ENCODE measurements at regions not wholly inside any gene's neighbourhood (a gene's known extent, or its start where the extent isn't known, plus 50 kb on each side); places are given as distances from the start of the nearest gene placed in this dataset.

- DNase-seq (ENCODE audit: low spot score) = peak; percentile 48
- intact Hi-C loops (cut with DNase I) = no loop called here
Measured at GRCh38 chr10:131651674-131652437, 249.0 kb upstream of the PPP2R2D start.

- DNase-seq (ENCODE audit: low spot score) = peak; percentile 60
- intact Hi-C loops (cut with DNase I) = no loop called here
Measured at GRCh38 chr10:131652438-131653139, 248.2 kb upstream of the PPP2R2D start.

GRCh38 chr10:131653140-131653539, 247.7 kb upstream of the PPP2R2D start:
- intact Hi-C loops (cut with DNase I) = no loop called here
- DNase-seq (ENCODE audit: low spot score) = peak; percentile 65

- DNase-seq (ENCODE audit: low spot score) = peak; percentile 61
- intact Hi-C loops (cut with DNase I) = no loop called here
Measured at GRCh38 chr10:131653554-131654470, 247.0 kb upstream of the PPP2R2D start.

GRCh38 chr10:131654471-131655087, 246.2 kb upstream of the PPP2R2D start:
- intact Hi-C loops (cut with DNase I) = no loop called here
- peak; percentile 73 for DNase-seq (ENCODE audit: low spot score)

- intact Hi-C loops (cut with DNase I) = no loop called here
- peak; percentile 60 for DNase-seq (ENCODE audit: low spot score)
Measured at GRCh38 chr10:131655101-131655849, 245.5 kb upstream of the PPP2R2D start.

- peak; percentile 63 for DNase-seq (ENCODE audit: low spot score)
- intact Hi-C loops (cut with DNase I) = no loop called here
Measured at GRCh38 chr10:131656009-131656408, 244.8 kb upstream of the PPP2R2D start.

- DNase-seq (ENCODE audit: low spot score) = peak; percentile 62
- intact Hi-C loops (cut with DNase I) = no loop called here
Measured at GRCh38 chr10:131656431-131656841, 244.4 kb upstream of the PPP2R2D start.

GRCh38 chr10:131657318-131657984, 243.4 kb upstream of the PPP2R2D start:
- DNase-seq (ENCODE audit: low spot score) = peak; percentile 74
- intact Hi-C loops (cut with DNase I) = no loop called here

- DNase-seq (ENCODE audit: low spot score) = peak; percentile 59
- intact Hi-C loops (cut with DNase I) = no loop called here
Measured at GRCh38 chr10:131657985-131658330, 242.8 kb upstream of the PPP2R2D start.

GRCh38 chr10:131658476-131659110, 242.2 kb upstream of the PPP2R2D start:
- no peak for DNase-seq (ENCODE audit: low spot score)
- intact Hi-C loops (cut with DNase I) = no loop called here

- intact Hi-C loops (cut with DNase I) = loop anchor here in 1 of 2 donors (2.0 kb wide), 1 partner anchor 26 kb away; no protein-coding TSS in a partner anchor
- no peak for DNase-seq (ENCODE audit: low spot score)
Measured at GRCh38 chr10:131660427-131660826, 240.4 kb upstream of the PPP2R2D start.

- intact Hi-C loops (cut with DNase I) = no loop called here
- DNase-seq (ENCODE audit: low spot score) = peak; percentile 46
Measured at GRCh38 chr10:131662851-131663250, 238.0 kb upstream of the PPP2R2D start.

- peak; percentile 64 for DNase-seq (ENCODE audit: low spot score)
Measured at GRCh38 chr10:131663351-131663750, 237.5 kb upstream of the PPP2R2D start.

GRCh38 chr10:131666091-131666490, 234.7 kb upstream of the PPP2R2D start:
- intact Hi-C loops (cut with DNase I) = no loop called here
- no peak for DNase-seq (ENCODE audit: low spot score)

More at GRCh38 chr10:131663351-131663750, 237.5 kb upstream of the PPP2R2D start:
- intact Hi-C loops (cut with DNase I) = no loop called here

GRCh38 chr10:131667047-131667446, 233.8 kb upstream of the PPP2R2D start:
- no peak for DNase-seq (ENCODE audit: low spot score)
- intact Hi-C loops (cut with DNase I) = no loop called here

- peak; percentile 46 for DNase-seq (ENCODE audit: low spot score)
- intact Hi-C loops (cut with DNase I) = no loop called here
Measured at GRCh38 chr10:131667561-131667960, 233.2 kb upstream of the PPP2R2D start.

GRCh38 chr10:131668903-131669302, 231.9 kb upstream of the PPP2R2D start:
- intact Hi-C loops (cut with DNase I) = no loop called here
- DNase-seq (ENCODE audit: low spot score) = peak; percentile 32

Measured in posterior vena cava (tissue), 2 donors.